GM23338 (cell line): ENCODE measurements at regions not wholly inside any gene's neighbourhood (a gene's known extent, or its start where the extent isn't known, plus 50 kb on each side); places are given as distances from the start of the nearest gene placed in this dataset.

Experiments used
- ATAC-seq: fragments of 200-7000 bp; cut with Tn5 transposase; 3 replicates; pipeline ENCODE4 v1.9.1; 2020
- DNase-seq: peaks from one replicate; pipeline ENCODE4 v3.0.0-alpha.2; 2015; ENCODE audit warnings: low spot score
- H2AFZ ChIP-seq: fragments of 200-600 bp; sonication (generic); 2 replicates; pipeline ENCODE4 v1.8.0; 2016; ENCODE audit warnings: antibody characterized with exemption, mild to moderate bottlenecking, moderate library complexity
- H3F3A ChIP-seq: fragments of 200-600 bp; sonication (generic); replicated peaks from 2 replicates; pipeline ENCODE4 v1.8.0; 2017; ENCODE audit warnings: antibody characterized with exemption, mixed run types, low read depth
- H3K27ac ChIP-seq: fragments of 200-600 bp; sonication (generic); 2 replicates; pipeline ENCODE4 v1.6.1; 2016; ENCODE audit warnings: low read depth
- H3K27me3 ChIP-seq: fragments of 200-600 bp; sonication (generic); 2 replicates; pipeline ENCODE4 v1.8.0; 2016; ENCODE audit warnings: mild to moderate bottlenecking, mixed run types, moderate library complexity; ENCODE audit not compliant: insufficient read depth
- H3K36me3 ChIP-seq: fragments of 200-600 bp; sonication (generic); 2 replicates; pipeline ENCODE4 v1.8.0; 2016; ENCODE audit warnings: mild to moderate bottlenecking; ENCODE audit not compliant: insufficient read depth
- H3K4me1 ChIP-seq: fragments of 200-600 bp; sonication (generic); 2 replicates; pipeline ENCODE4 v1.8.0; 2016; ENCODE audit warnings: mild to moderate bottlenecking, moderate library complexity; ENCODE audit not compliant: insufficient read depth
- H3K4me2 ChIP-seq: fragments of 200-600 bp; sonication (generic); 2 replicates; pipeline ENCODE4 v1.7.1; 2017; ENCODE audit warnings: mixed run types
- H3K4me3 ChIP-seq: fragments of 200-600 bp; sonication (generic); 2 replicates; pipeline ENCODE4 v1.6.1; 2016; ENCODE audit warnings: mixed run types
- H3K79me2 ChIP-seq: fragments of 200-600 bp; sonication (generic); replicated peaks from 2 replicates; pipeline ENCODE4 v1.8.0; 2017; ENCODE audit warnings: mild to moderate bottlenecking; ENCODE audit not compliant: insufficient read depth
- H3K9me2 ChIP-seq: fragments of 200-600 bp; sonication (generic); 2 replicates; pipeline ENCODE4 v1.8.0; 2017; ENCODE audit not compliant: insufficient read depth
- H4K20me1 ChIP-seq: fragments of 200-600 bp; sonication (generic); replicated peaks from 2 replicates; pipeline ENCODE4 v1.8.0; 2017; ENCODE audit warnings: mild to moderate bottlenecking; ENCODE audit not compliant: insufficient read depth
- H3K27ac Mint-ChIP-seq: 2 replicates; pipeline ENCODE4 v1.8.0; 2020; ENCODE audit warnings: inconsistent platforms, mild to moderate bottlenecking, moderate library complexity, mixed read lengths
- H3K27me3 Mint-ChIP-seq: 3 replicates; pipeline ENCODE4 v1.8.0; 2022; ENCODE audit warnings: low read depth, mild to moderate bottlenecking, moderate library complexity, mixed read lengths, inconsistent platforms; ENCODE audit not compliant: insufficient read depth, poor library complexity
- H3K36me3 Mint-ChIP-seq: 3 replicates; pipeline ENCODE4 v1.8.0; 2021; ENCODE audit warnings: low read depth, mild to moderate bottlenecking, inconsistent platforms, moderate library complexity, mixed read lengths
- H3K4me1 Mint-ChIP-seq: 3 replicates; pipeline ENCODE4 v1.8.0; 2020; ENCODE audit warnings: mild to moderate bottlenecking, inconsistent platforms, mixed read lengths
- H3K4me3 Mint-ChIP-seq: 3 replicates; pipeline ENCODE4 v1.8.0; 2021; ENCODE audit warnings: moderate library complexity, mild to moderate bottlenecking, inconsistent platforms, mixed read lengths
- H3K9me3 Mint-ChIP-seq: 3 replicates; pipeline ENCODE4 v1.8.0; 2020; ENCODE audit warnings: moderate library complexity, mild to moderate bottlenecking, inconsistent platforms, mixed read lengths
- CREB1 ChIP-seq: fragments of 250-450 bp; sonication (Bioruptor Pico); IDR thresholded peaks from 2 replicates; pipeline ENCODE4 v1.5.0; 2020; ENCODE audit warnings: low read depth, mild to moderate bottlenecking, moderate library complexity
- CTCF ChIP-seq, 2 experiments: fragments of 200-600 bp in 1 of 2; sonication (generic) in 1 of 2; conservative IDR thresholded peaks; 2 replicates each; pipeline versions ENCODE4 v1.5.1 to v1.6.1; 2016 to 2017; ENCODE audit warnings: antibody characterized with exemption in 2 of 2, low read depth in 2 of 2, mild to moderate bottlenecking in 2 of 2, moderate library complexity in 1 of 2
- ETS1 ChIP-seq: IDR thresholded peaks from 2 replicates; pipeline ENCODE4 v1.6.1; 2016; ENCODE audit warnings: antibody characterized with exemption
- EZH2 ChIP-seq: fragments of 200-600 bp; sonication (generic); IDR thresholded peaks from one replicate; pipeline ENCODE4 v1.8.0; 2017; ENCODE audit warnings: antibody characterized with exemption, mild to moderate bottlenecking, low read depth; ENCODE audit not compliant: unreplicated experiment
- EZH2phosphoT487 ChIP-seq: fragments of 200-600 bp; sonication (generic); IDR thresholded peaks from one replicate; pipeline ENCODE4 v1.8.1; 2018; ENCODE audit warnings: antibody characterized with exemption; ENCODE audit not compliant: unreplicated experiment
- JUNB ChIP-seq: IDR thresholded peaks from one replicate; pipeline ENCODE4 v1.6.1; 2016; ENCODE audit warnings: antibody characterized with exemption; ENCODE audit not compliant: unreplicated experiment
- NANOG ChIP-seq: IDR thresholded peaks from 2 replicates; pipeline ENCODE4 v1.6.1; 2016; ENCODE audit warnings: antibody characterized with exemption, borderline replicate concordance
- POLR2AphosphoS5 ChIP-seq: IDR thresholded peaks from 2 replicates; pipeline ENCODE4 v1.6.1; 2016; ENCODE audit warnings: antibody characterized with exemption, low read depth
- REST ChIP-seq: IDR thresholded peaks from one replicate; pipeline ENCODE4 v1.6.1; 2018; ENCODE audit warnings: antibody characterized with exemption; ENCODE audit not compliant: unreplicated experiment
- STAT1 ChIP-seq: IDR thresholded peaks from one replicate; pipeline ENCODE4 v1.6.1; 2016; ENCODE audit warnings: antibody characterized with exemption; ENCODE audit not compliant: unreplicated experiment
- ZNF331 ChIP-seq: fragments of 250-450 bp; sonication (Bioruptor Pico); IDR thresholded peaks from 2 replicates; pipeline ENCODE4 v1.5.0; 2020; ENCODE audit warnings: low read depth, mild to moderate bottlenecking, moderate library complexity
- ZNF462 ChIP-seq: fragments of 250-450 bp; sonication (Bioruptor Pico); IDR thresholded peaks from 2 replicates; pipeline ENCODE4 v1.5.0; 2020; ENCODE audit warnings: mild to moderate bottlenecking, moderate library complexity

GRCh38 chr17:79675413-79675725 lies 55.4 kb upstream of the ENPP7 start (continued):
- TF ChIP-seq ZNF462 = no peak

- Histone ChIP-seq H3K9me2 (no peaks in the 10 kb centered on the region), H3K27me3 (no peaks in the 10 kb centered on the region), H3K27ac (no peak overlapping the region), H2AFZ (no peak overlapping the region), H3K4me2 (no peak overlapping the region), H3K79me2 (no peaks in the 10 kb centered on the region), H4K20me1 (no peaks in the 10 kb centered on the region), H3K36me3 (no peaks in the 10 kb centered on the region), H3K4me3 (no peak overlapping the region), H3K4me1 (no peaks in the 10 kb centered on the region), H3F3A (no peaks in the 10 kb centered on the region)
- peaks cover 14% of the 10 kb centered on the region for H3K27me3 Mint-ChIP-seq
- peaks cover 6% of the 10 kb centered on the region for H3K36me3 Mint-ChIP-seq
- DNase-seq (no peak), ATAC-seq (no peak)
- peaks cover 23% of the 10 kb centered on the region for H3K9me3 Mint-ChIP-seq
- H3K27ac Mint-ChIP-seq = no peak overlapping the region
- H3K4me1 Mint-ChIP-seq = peaks cover 17% of the 10 kb centered on the region
- no peak overlapping the region for H3K4me3 Mint-ChIP-seq
- TF ChIP-seq EZH2phosphoT487 (no peak), CTCF (conservative IDR thresholded peaks at IDR 0.05; ENCODE audit: low read depth in 2 of 2) (no peak), NANOG (no peak), REST (no peak), POLR2AphosphoS5 (no peak), ZNF331 (no peak), ETS1 (no peak), EZH2 (no peak), STAT1 (no peak), JUNB (no peak), CREB1 (CRISPR knock-in tag) (no peak)
Measured at GRCh38 chr17:79674506-79675412, 56.0 kb upstream of the ENPP7 start.
